Activated naive CD4-positive, alpha-beta T cell treated with anti-CD3 and anti-CD28 coated beads for 36 hours (primary cell): ENCODE measurements at regions not wholly inside any gene's neighbourhood (a gene's known extent, or its start where the extent isn't known, plus 50 kb on each side); places are given as distances from the start of the nearest gene placed in this dataset.

ENCODE experiments used
- CTCF ChIA-PET: fragments of 350-600 bp; sonication (Branson Sonifier 250); formaldehyde crosslinking; loops from one replicate; lab custom pipeline; 2021; ENCODE audit warnings: antibody characterized with exemption; lab: Charles Lee
- DNase-seq: peaks from one replicate; pipeline ENCODE4 v3.0.0-alpha.2; 2020
- H3K27ac Mint-ChIP-seq: one replicate; pipeline ENCODE4 v1.8.0; 2021; ENCODE audit warnings: mild to moderate bottlenecking, mixed read lengths
- H3K27me3 Mint-ChIP-seq: one replicate; pipeline ENCODE4 v1.8.0; 2021; ENCODE audit warnings: low read depth, mixed read lengths
- H3K36me3 Mint-ChIP-seq: one replicate; pipeline ENCODE4 v1.8.0; 2021; ENCODE audit warnings: low read depth, mixed read lengths
- H3K4me1 Mint-ChIP-seq: one replicate; pipeline ENCODE4 v1.8.0; 2021; ENCODE audit warnings: low read depth, mixed read lengths
- H3K4me3 Mint-ChIP-seq: one replicate; pipeline ENCODE4 v1.8.0; 2021; ENCODE audit warnings: mild to moderate bottlenecking, moderate library complexity, mixed read lengths
- H3K9me3 Mint-ChIP-seq: one replicate; pipeline ENCODE4 v1.8.0; 2021; ENCODE audit warnings: mixed read lengths
- intact Hi-C: fragments of 100-400 bp; cut with micrococcal nuclease; formaldehyde crosslinking; loops from one replicate; pipeline ENCODE4 v1.15.1; 2023

DNA sequence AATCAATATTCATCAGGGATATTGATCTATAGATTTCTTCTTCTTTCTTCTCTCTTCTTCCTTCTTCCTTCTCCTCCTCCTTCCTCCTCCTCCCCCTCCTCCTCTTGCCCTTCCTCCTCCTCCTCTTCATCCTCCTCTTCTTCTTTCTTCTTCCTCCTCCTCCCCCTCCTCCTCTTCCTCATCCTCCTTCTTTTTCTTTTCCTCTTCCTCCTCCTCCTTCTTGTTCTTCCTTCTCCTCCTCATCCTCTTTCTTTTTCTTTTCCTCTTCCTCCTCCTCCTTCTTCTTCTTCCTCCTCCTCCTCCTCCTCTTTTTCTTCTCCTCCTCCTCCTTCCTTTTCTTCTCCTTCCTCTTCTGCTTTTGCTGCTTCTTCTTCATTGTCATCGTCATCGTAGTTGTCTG, 52.4 kb upstream of the SERINC1 start:
- Mint-ChIP-seq H3K27me3 (peaks cover 14% of the 10 kb centered on the region), H3K27ac (no peak overlapping the region), H3K36me3 (no peaks in the 10 kb centered on the region), H3K4me1 (no peaks in the 10 kb centered on the region), H3K9me3 (no peaks in the 10 kb centered on the region), H3K4me3 (no peak overlapping the region)
- CTCF ChIA-PET, result no interaction called here
- DNase-seq, result no peak
- intact Hi-C loops, result no loop called here

DNA sequence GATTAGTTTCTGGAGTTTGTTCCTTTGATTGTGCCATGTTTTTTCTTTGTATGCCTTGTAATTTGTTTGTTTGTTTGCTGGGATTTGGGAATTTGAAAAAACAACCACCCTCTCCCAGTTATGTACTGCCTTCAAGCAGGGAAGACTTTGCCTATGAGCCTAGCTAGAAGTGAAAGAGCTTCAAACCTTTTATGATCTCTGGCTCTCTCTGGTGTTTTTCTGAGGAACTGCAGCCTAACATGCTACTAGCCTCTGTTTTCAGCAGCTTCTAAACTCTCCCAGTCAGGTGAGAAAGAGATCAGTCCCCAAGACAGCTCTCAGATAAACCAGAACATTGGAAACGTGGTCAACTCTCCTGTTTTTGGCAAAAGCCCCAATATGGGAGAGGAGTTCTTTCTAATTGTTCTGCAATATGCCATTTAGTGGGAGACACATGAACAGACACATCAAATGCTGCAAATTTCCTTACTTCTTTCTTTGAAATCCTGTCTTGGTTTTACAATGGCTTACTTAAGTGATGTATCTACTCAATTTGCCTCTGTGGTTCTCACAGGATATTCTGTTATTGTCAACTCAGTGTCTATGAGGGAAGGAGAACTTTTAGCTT, 58.9 kb upstream of the SERINC1 start:
- CTCF ChIA-PET, result interaction anchor here (0.7 to 4.8 kb wide), 31 partner anchors 10 to 465 kb away, joined by 3 to 123 read pairs (median 5); partner anchors contain the start of gene PKIB
- Mint-ChIP-seq H3K36me3 (no peaks in the 10 kb centered on the region), H3K27me3 (peaks cover 22% of the 10 kb centered on the region), H3K4me1 (no peaks in the 10 kb centered on the region), H3K9me3 (no peaks in the 10 kb centered on the region), H3K27ac (no peak overlapping the region), H3K4me3 (no peak overlapping the region)
- peak; percentile 67 for DNase-seq
- intact Hi-C loops, result loop anchor here (1.0 to 10.0 kb wide), 7 partner anchors 38 to 1475 kb away; no protein-coding TSS in a partner anchor

- no peak for DNase-seq
- Mint-ChIP-seq H3K9me3 (no peaks in the 10 kb centered on the region), H3K27me3 (peaks cover 2% of the 10 kb centered on the region), H3K4me3 (no peak overlapping the region), H3K4me1 (no peaks in the 10 kb centered on the region), H3K36me3 (no peaks in the 10 kb centered on the region), H3K27ac (no peak overlapping the region)
- CTCF ChIA-PET, result interaction anchor here (1.9 kb wide), 1 partner anchor 9 kb away, joined by 4 read pairs; no protein-coding TSS in a partner anchor
- intact Hi-C loops, result no loop called here
These were observed 61.9 kb upstream of the PKIB start for GRCh38 chr6:122548281-122548680.

DNA sequence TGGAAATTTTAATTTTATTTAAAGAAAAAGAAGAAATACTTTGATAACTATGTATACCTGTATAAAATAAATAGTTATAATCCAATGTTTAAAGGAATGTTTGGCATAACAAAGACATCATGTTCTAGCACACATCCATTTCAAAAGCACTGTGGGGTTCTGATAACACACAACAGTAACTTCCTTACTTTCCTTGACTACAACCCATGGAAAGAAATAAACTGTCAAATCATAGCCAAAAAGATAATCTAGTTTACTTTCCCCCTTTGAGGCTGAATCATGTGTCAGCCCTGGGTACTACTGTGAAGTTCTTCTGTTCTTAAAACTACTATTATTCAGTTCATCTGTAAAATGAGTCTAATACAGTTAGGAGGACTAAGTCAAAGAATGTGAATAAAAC, 61.4 kb upstream of the PKIB start:
- Mint-ChIP-seq H3K4me1 (no peaks in the 10 kb centered on the region), H3K9me3 (no peaks in the 10 kb centered on the region), H3K36me3 (no peaks in the 10 kb centered on the region), H3K4me3 (no peak overlapping the region), H3K27me3 (peaks cover 2% of the 10 kb centered on the region), H3K27ac (no peak overlapping the region)
- CTCF ChIA-PET, result no interaction called here
- no peak for DNase-seq
- intact Hi-C loops, result no loop called here

- CTCF ChIA-PET, result no interaction called here
- H3K27ac Mint-ChIP-seq, result no peak overlapping the region
- H3K4me3 Mint-ChIP-seq, result no peak overlapping the region
These were observed 56.5 kb upstream of the PKIB start for GRCh38 chr6:122553697-122554096.

GRCh38 chr6:122555561-122555960, 54.6 kb upstream of the PKIB start:
- Mint-ChIP-seq H3K27ac (no peak overlapping the region), H3K4me1 (no peaks in the 10 kb centered on the region)

More at GRCh38 chr6:122553697-122554096, 56.5 kb upstream of the PKIB start:
- no peaks in the 10 kb centered on the region for H3K4me1 Mint-ChIP-seq
- no peak for DNase-seq
- intact Hi-C loops, result no loop called here
- peaks cover 2% of the 10 kb centered on the region for H3K27me3 Mint-ChIP-seq
- peaks cover under 1% of the 10 kb centered on the region for H3K9me3 Mint-ChIP-seq
- no peaks in the 10 kb centered on the region for H3K36me3 Mint-ChIP-seq

DNA sequence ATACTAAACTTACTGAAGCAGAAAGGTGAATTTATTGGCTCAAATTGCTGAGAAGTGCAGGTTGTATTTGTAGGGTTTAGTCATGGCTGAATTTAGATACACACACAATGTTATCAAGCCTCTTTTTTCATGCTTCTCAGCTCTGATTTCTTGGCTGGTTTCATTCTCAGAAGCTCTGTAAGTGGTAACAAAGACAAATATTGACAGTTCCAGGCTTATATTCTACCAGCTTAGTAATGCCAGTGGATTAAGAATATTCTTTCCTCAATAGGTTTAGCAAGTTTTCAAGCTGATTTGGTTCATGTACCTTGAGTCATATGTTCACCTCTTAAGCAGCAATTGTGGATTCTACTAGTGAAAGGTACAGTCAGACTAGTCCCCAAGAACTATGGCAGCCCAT, 52.1 kb upstream of the PKIB start:
- Mint-ChIP-seq H3K36me3 (peaks cover 4% of the 10 kb centered on the region), H3K27ac (no peak overlapping the region), H3K4me3 (no peak overlapping the region), H3K27me3 (peaks cover 7% of the 10 kb centered on the region), H3K4me1 (no peaks in the 10 kb centered on the region), H3K9me3 (peaks cover 19% of the 10 kb centered on the region)
- CTCF ChIA-PET, result interaction anchor here (0.7 to 1.3 kb wide), 2 partner anchors 10 to 66 kb away, joined by 3 to 4 read pairs; no protein-coding TSS in a partner anchor
- DNase-seq, result no peak
- intact Hi-C loops, result no loop called here

More at GRCh38 chr6:122555561-122555960, 54.6 kb upstream of the PKIB start:
- no peak overlapping the region for H3K4me3 Mint-ChIP-seq
- H3K9me3 Mint-ChIP-seq, result peaks cover 4% of the 10 kb centered on the region
- peaks cover 2% of the 10 kb centered on the region for H3K27me3 Mint-ChIP-seq
- intact Hi-C loops, result no loop called here
- no peaks in the 10 kb centered on the region for H3K36me3 Mint-ChIP-seq
- CTCF ChIA-PET, result no interaction called here
- no peak for DNase-seq
